Fibroblast of mammary gland (primary cell): ENCODE measurements at regions not wholly inside any gene's neighbourhood (a gene's known extent, or its start where the extent isn't known, plus 50 kb on each side); places are given as distances from the start of the nearest gene placed in this dataset.
A peak's percentile ranks its signal among the peaks of the same experiment; 100 is the strongest.

Source experiments
- DNase-seq: peaks from one replicate; pipeline ENCODE4 v3.0.0-alpha.2; 2010; ENCODE audit warnings: low read depth
- H3K4me3 ChIP-seq: 2 replicates; pipeline ENCODE4 v1.5.1; 2011; ENCODE audit warnings: low read depth, mild to moderate bottlenecking, low read length, moderate library complexity; ENCODE audit not compliant: control insufficient read depth
- CTCF ChIP-seq: conservative IDR thresholded peaks from 2 replicates; pipeline ENCODE4 v1.5.1; 2011; ENCODE audit warnings: low read depth, low read length, inconsistent platforms; ENCODE audit not compliant: control insufficient read depth, insufficient read depth

GRCh38 chr10:78539247-78539766 is 505.6 kb downstream of the RPS24 start:
- no peak for TF ChIP-seq CTCF
- H3K4me3 ChIP-seq = no peak overlapping the region
- DNase-seq = no peak

DNA sequence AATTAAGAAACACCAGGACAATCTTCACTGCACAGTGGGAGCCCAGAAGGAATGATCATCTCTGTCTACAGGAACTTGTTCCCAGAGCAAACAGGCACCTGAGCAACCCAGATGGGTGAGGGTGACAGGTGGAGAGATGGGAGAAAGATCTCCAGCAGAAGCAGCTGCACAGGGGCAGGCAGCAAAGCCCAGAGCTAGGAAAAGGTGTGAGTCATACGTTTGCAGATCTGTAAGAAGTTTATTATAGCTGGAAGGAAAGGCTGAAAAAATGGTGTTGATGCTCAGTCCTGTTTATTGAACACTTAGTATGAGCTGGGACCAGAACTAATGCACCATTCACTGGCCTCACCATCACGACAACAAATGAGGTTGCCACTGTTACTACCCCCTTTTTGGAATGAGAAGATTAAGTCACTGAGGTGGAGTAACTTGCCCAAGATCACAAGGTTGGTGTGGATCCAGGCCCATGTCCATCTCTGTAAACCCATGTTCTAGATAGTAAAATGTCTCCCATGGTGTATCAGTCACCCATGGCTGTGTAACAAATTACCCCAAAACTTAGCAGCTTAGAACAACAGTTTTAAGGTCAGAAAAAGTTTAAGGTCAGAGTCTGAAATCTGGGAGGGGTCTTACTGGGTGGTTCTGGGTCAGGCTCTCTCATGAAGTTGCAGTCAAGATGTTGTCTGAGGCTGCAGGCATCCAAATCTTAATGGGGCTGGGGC is 506.9 kb downstream of the RPS24 start:
- no peak overlapping the region for H3K4me3 ChIP-seq
- DNase-seq = peak; percentile 23
- no peak for TF ChIP-seq CTCF

DNA sequence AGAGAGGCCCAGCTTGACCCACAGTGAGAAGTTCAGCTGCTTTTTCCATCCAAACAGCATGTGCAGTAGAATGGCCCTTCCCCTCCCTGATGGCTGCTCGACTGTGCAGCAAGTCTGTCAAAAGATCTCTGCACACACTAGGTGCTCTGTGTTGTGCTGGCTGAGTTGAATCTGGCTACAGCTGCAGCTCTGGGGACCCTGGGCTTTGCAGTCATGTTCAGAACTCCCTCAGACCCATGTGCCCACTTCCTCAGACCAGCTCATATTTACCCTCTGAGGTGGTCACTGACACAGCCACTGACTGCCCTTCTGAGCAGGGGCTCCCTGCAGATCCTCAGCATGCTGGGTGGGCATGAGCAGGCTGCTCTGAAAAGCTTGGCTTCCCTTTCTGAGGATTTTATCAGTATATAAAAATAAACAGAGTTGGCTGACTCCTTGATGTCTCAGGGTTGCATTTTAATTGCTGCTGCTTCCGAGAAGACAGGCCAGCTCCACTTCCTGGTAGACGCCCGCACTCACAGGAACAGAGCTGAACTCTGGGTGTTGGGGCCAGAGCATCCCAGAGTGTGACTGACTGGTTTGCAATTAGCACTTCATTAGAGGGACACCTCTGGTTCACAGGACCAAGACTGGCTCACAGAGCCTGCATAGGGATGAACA is 507.9 kb downstream of the RPS24 start:
- no peak for DNase-seq
- no peak for TF ChIP-seq CTCF
- no peak overlapping the region for H3K4me3 ChIP-seq

GRCh38 chr10:78542141-78542489 is 508.5 kb downstream of the RPS24 start:
- DNase-seq = no peak
- H3K4me3 ChIP-seq = no peak overlapping the region
- no peak for TF ChIP-seq CTCF

- H3K4me3 ChIP-seq = no peak overlapping the region
- DNase-seq = no peak
- no peak for TF ChIP-seq CTCF
Measured at GRCh38 chr10:78542521-78542920, 508.9 kb downstream of the RPS24 start.

DNA sequence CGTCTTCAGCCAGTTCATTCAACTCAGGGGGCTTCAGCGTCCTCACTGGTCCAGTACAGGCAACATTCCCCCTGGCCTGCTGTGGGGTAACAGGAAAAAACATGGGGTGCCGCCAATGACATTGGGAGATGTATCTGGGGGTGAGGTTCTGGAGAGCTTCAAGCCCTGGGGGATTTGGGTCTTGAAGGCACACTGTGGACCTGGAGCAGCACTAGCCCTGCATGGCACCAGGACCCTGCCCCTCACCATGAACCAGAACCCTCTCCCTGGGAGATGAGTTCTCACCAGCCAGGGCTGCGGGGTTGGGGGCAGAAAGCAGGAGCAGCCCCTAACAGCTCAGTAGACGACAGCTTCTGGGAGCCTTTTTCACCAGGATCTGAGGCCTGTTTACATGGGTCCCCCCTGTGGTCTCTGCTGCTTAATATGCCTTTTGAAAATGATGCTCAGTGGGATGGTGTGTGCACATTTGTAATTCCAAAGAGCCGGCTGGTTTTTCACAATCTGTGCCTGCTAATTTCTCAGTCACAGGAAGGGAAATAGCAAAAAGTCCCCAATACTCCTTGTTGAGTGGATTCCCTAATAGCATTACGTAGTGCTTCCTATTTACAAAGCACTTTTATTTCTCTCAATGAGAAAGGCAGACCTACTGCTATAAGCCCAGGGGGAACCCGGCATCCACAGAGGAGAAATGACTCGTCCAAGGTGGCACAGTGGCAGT is 509.5 kb downstream of the RPS24 start:
- TF ChIP-seq CTCF = no peak
- no peak overlapping the region for H3K4me3 ChIP-seq
- no peak for DNase-seq
